HEK293 (cell line): ENCODE measurements at regions not wholly inside any gene's neighbourhood (a gene's known extent, or its start where the extent isn't known, plus 50 kb on each side); places are given as distances from the start of the nearest gene placed in this dataset.

Experiments
- CTCF ChIP-seq: fragments of 450-650 bp; formaldehyde crosslinking; IDR thresholded peaks from 2 replicates; pipeline ENCODE4 v1.5.1; 2016; ENCODE audit warnings: missing biosample characterization, missing genetic modification characterization
- ELK4 ChIP-seq: IDR thresholded peaks from 2 replicates; pipeline ENCODE4 v1.6.1; 2011; ENCODE audit warnings: mild to moderate bottlenecking, low read depth, low read length, borderline replicate concordance
- ZNF175 ChIP-seq: fragments of 450-650 bp; formaldehyde crosslinking; IDR thresholded peaks from 2 replicates; pipeline ENCODE4 v1.5.1; 2016; ENCODE audit warnings: missing biosample characterization, missing genetic modification characterization
- ZNF423 ChIP-seq: fragments of 450-650 bp; formaldehyde crosslinking; IDR thresholded peaks from 2 replicates; pipeline ENCODE4 v1.5.1; 2016; ENCODE audit warnings: missing biosample characterization, missing genetic modification characterization
- ZNF510 ChIP-seq: fragments of 450-650 bp; formaldehyde crosslinking; IDR thresholded peaks from 2 replicates; pipeline ENCODE4 v1.5.1; 2018; ENCODE audit warnings: mild to moderate bottlenecking, missing genetic modification characterization, missing biosample characterization; ENCODE audit not compliant: insufficient replicate concordance

GRCh38 chr1:187759825-187760333 is 931.1 kb downstream of the PLA2G4A start:
- TF ChIP-seq CTCF (tag by site-specific recombination) (no peak), ZNF510 (no peak), ZNF175 (no peak), ELK4 (no peak), ZNF423 (no peak)
